ENCODE measurements at regions not wholly inside any gene's neighbourhood (a gene's known extent, or its start where the extent isn't known, plus 50 kb on each side); places are given as distances from the start of the nearest gene placed in this dataset.

- TF ChIP-seq CTCF (IDR thresholded peaks at IDR 0.05; ENCODE audit: insufficient read depth, low read length, severe bottlenecking), result no peak
- no peak for DNase-seq (ENCODE audit: low read depth)
- Histone ChIP-seq H3K4me3 (ENCODE audit: low read depth, low read length) (no peak overlapping the region), H3K36me3 (ENCODE audit: control insufficient read depth, insufficient read depth, low read length) (no peaks in the 10 kb centered on the region), H3K27me3 (ENCODE audit: control insufficient read depth, insufficient read depth, low read length) (no peaks in the 10 kb centered on the region)
- no peak for FAIRE-seq
These were observed 682.2 kb upstream of the DIAPH2 start for GRCh38 chrX:96002431-96002830.

GRCh38 chrX:96004386-96004785, 680.3 kb upstream of the DIAPH2 start:
- Histone ChIP-seq H3K4me3 (ENCODE audit: low read depth, low read length) (no peak overlapping the region), H3K36me3 (ENCODE audit: control insufficient read depth, insufficient read depth, low read length) (no peaks in the 10 kb centered on the region), H3K27me3 (ENCODE audit: control insufficient read depth, insufficient read depth, low read length) (no peaks in the 10 kb centered on the region)
- no peak for FAIRE-seq
- DNase-seq (ENCODE audit: low read depth), result peak; percentile 84
- TF ChIP-seq CTCF (IDR thresholded peaks at IDR 0.05; ENCODE audit: insufficient read depth, low read length, severe bottlenecking), result no peak

GRCh38 chrX:96006281-96006680, 678.4 kb upstream of the DIAPH2 start:
- no peak overlapping the region for H3K4me3 ChIP-seq (ENCODE audit: low read depth, low read length)
- DNase-seq (ENCODE audit: low read depth) (no peak), FAIRE-seq (no peak)
- H3K27me3 ChIP-seq (ENCODE audit: control insufficient read depth, insufficient read depth, low read length), result no peaks in the 10 kb centered on the region
- no peaks in the 10 kb centered on the region for H3K36me3 ChIP-seq (ENCODE audit: control insufficient read depth, insufficient read depth, low read length)
- TF ChIP-seq CTCF (IDR thresholded peaks at IDR 0.05; ENCODE audit: insufficient read depth, low read length, severe bottlenecking), result no peak

- no peak overlapping the region for H3K4me3 ChIP-seq (ENCODE audit: low read depth, low read length)
- no peaks in the 10 kb centered on the region for H3K36me3 ChIP-seq (ENCODE audit: control insufficient read depth, insufficient read depth, low read length)
- H3K27me3 ChIP-seq (ENCODE audit: control insufficient read depth, insufficient read depth, low read length), result no peaks in the 10 kb centered on the region
- FAIRE-seq (no peak), DNase-seq (ENCODE audit: low read depth) (no peak)
- no peak for TF ChIP-seq CTCF (IDR thresholded peaks at IDR 0.05; ENCODE audit: insufficient read depth, low read length, severe bottlenecking)
These were observed 657.2 kb upstream of the DIAPH2 start for GRCh38 chrX:96027407-96027806.

GRCh38 chrX:96052078-96052477, 632.6 kb upstream of the DIAPH2 start:
- FAIRE-seq (no peak), DNase-seq (ENCODE audit: low read depth) (peak; percentile 27)
- no peak overlapping the region for H3K4me3 ChIP-seq (ENCODE audit: low read depth, low read length)
- no peak for TF ChIP-seq CTCF (IDR thresholded peaks at IDR 0.05; ENCODE audit: insufficient read depth, low read length, severe bottlenecking)
- no peaks in the 10 kb centered on the region for H3K36me3 ChIP-seq (ENCODE audit: control insufficient read depth, insufficient read depth, low read length)
- no peaks in the 10 kb centered on the region for H3K27me3 ChIP-seq (ENCODE audit: control insufficient read depth, insufficient read depth, low read length)

- no peak overlapping the region for H3K4me3 ChIP-seq (ENCODE audit: low read depth, low read length)
- DNase-seq (ENCODE audit: low read depth) (no peak), FAIRE-seq (no peak)
- H3K36me3 ChIP-seq (ENCODE audit: control insufficient read depth, insufficient read depth, low read length), result no peaks in the 10 kb centered on the region
- no peaks in the 10 kb centered on the region for H3K27me3 ChIP-seq (ENCODE audit: control insufficient read depth, insufficient read depth, low read length)
- TF ChIP-seq CTCF (IDR thresholded peaks at IDR 0.05; ENCODE audit: insufficient read depth, low read length, severe bottlenecking), result no peak
These were observed 602.8 kb upstream of the DIAPH2 start for GRCh38 chrX:96081891-96082290.
